ENCODE measurements at regions not wholly inside any gene's neighbourhood (a gene's known extent, or its start where the extent isn't known, plus 50 kb on each side); places are given as distances from the start of the nearest gene placed in this dataset.

DNA sequence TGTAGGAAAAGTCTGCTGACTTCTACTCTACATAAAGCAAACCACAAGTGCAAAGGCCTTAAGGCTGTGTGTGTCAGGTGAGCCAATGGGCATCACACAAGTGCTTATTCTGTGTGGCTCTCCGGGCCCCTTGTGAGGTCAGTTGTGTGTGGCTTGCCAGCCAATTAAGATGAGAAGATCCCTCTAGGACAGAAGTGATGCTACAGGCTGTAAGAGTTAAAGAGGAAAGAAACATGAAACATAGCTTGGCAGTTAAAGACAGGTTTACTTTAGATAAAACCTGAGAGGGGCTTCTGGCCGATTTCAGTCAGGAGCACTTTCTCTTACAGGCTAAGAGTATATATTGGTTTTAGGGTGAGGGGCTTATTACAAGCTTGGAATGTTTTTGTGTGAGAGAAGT is 242.4 kb downstream of the NFATC2 start:
- Histone ChIP-seq H3K4me2 (no peak overlapping the region), H3K27ac (ENCODE audit: low read depth in 2 of 2, low read length in 1 of 2) (peak overlapping the region in 1 of 2 experiments; percentile 51; a peak in 1 of 4 replicates), H3K79me2 (ENCODE audit: insufficient read depth) (no peaks in the 10 kb centered on the region), H4K20me1 (ENCODE audit: insufficient read depth) (no peaks in the 10 kb centered on the region), H3K4me3 (ENCODE audit: low read depth in 2 of 2, low read length in 1 of 2) (no peak overlapping the region), H3K36me3 (replicated peaks in 1 of 2; ENCODE audit: control insufficient read depth in 1 of 2, insufficient read depth in 2 of 2, low read length in 1 of 2) (no peaks in the 10 kb centered on the region), H3F3A (replicated peaks; ENCODE audit: insufficient read depth) (no peaks in the 10 kb centered on the region), H3K9me3 (peaks cover 6% of the 10 kb centered on the region; the same call in 1 of the 2 replicates), H3K9ac (no peak overlapping the region), H3K9me2 (no peaks in the 10 kb centered on the region), H3K27me3 (ENCODE audit: insufficient read depth) (no peaks in the 10 kb centered on the region), H2AFZ (ENCODE audit: low read depth) (no peak overlapping the region), H3K4me1 (ENCODE audit: control insufficient read depth in 1 of 2, insufficient read depth in 2 of 2, low read depth in 1 of 2, low read length in 1 of 2) (peaks cover 0 to 9% of the 10 kb centered on the region in 2 experiments; a peak in 1 of 4 replicates)
- TF ChIP-seq, protein P1, sequence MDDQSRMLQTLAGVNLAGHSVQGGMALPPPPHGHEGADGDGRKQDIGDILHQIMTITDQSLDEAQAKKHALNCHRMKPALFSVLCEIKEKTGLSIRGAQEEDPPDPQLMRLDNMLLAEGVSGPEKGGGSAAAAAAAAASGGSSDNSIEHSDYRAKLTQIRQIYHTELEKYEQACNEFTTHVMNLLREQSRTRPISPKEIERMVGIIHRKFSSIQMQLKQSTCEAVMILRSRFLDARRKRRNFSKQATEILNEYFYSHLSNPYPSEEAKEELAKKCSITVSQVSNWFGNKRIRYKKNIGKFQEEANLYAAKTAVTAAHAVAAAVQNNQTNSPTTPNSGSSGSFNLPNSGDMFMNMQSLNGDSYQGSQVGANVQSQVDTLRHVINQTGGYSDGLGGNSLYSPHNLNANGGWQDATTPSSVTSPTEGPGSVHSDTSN (IDR thresholded peaks at IDR 0.05) = no peak
- TF ChIP-seq NRF1 (IDR thresholded peaks at IDR 0.05; ENCODE audit: low read depth, low read length) = no peak
- TF ChIP-seq MXI1 (IDR thresholded peaks at IDR 0.05; ENCODE audit: low read depth, low read length) = no peak
- TF ChIP-seq, protein P2, sequence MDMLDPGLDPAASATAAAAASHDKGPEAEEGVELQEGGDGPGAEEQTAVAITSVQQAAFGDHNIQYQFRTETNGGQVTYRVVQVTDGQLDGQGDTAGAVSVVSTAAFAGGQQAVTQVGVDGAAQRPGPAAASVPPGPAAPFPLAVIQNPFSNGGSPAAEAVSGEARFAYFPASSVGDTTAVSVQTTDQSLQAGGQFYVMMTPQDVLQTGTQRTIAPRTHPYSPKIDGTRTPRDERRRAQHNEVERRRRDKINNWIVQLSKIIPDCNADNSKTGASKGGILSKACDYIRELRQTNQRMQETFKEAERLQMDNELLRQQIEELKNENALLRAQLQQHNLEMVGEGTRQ (IDR thresholded peaks at IDR 0.05; ENCODE audit: borderline replicate concordance, low read depth, low read length) = no peak
- TF ChIP-seq FOXM1 (IDR thresholded peaks at IDR 0.05; ENCODE audit: low read depth) = no peak
- TF ChIP-seq MEF2A (IDR thresholded peaks at IDR 0.05; ENCODE audit: borderline replicate concordance, low read depth) = no peak
- ChIA-PET POLR2A (no interaction called here), CTCF (interaction anchor here (1.1 to 2.1 kb wide), 5 partner anchors 10 to 313 kb away, joined by 3 to 16 read pairs (median 5); no protein-coding TSS in a partner anchor)
- DNase-seq = no peak
- 15% methylated on average over 2 of the region's 2 CpGs for WGBS (ENCODE audit: low lambda C conversion rate)

DNA sequence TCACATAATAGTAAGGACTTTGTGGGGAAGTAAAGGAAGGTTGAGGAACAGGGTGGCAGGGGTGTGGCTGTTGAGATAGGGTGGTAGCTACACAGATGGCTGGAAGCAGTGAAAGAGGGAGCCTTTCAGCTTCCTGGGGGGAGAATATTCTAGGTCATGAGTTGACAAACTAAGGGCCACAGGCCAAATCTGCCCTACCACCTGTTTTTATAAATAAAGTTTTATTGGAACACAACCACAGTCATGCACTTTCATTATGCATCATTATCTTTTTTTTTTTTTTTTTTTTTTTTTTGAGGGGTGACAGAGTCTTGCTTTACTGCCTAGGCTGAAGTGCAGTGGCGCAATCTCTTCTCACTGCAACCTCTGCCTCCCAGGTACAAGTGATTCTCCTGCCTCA is 243.1 kb downstream of the NFATC2 start:
- Histone ChIP-seq H3K4me2 (no peak overlapping the region), H3K27ac (ENCODE audit: low read depth in 2 of 2, low read length in 1 of 2) (no peak overlapping the region), H4K20me1 (ENCODE audit: insufficient read depth) (no peaks in the 10 kb centered on the region), H3K4me3 (ENCODE audit: low read depth in 2 of 2, low read length in 1 of 2) (no peak overlapping the region), H3K9me2 (no peaks in the 10 kb centered on the region), H2AFZ (ENCODE audit: low read depth) (no peak overlapping the region), H3K27me3 (ENCODE audit: insufficient read depth) (no peaks in the 10 kb centered on the region), H3F3A (replicated peaks; ENCODE audit: insufficient read depth) (no peaks in the 10 kb centered on the region), H3K36me3 (replicated peaks in 1 of 2; ENCODE audit: control insufficient read depth in 1 of 2, insufficient read depth in 2 of 2, low read length in 1 of 2) (no peaks in the 10 kb centered on the region), H3K4me1 (ENCODE audit: control insufficient read depth in 1 of 2, insufficient read depth in 2 of 2, low read depth in 1 of 2, low read length in 1 of 2) (peaks cover 0 to 7% of the 10 kb centered on the region in 2 experiments; a peak in 1 of 4 replicates), H3K79me2 (ENCODE audit: insufficient read depth) (no peaks in the 10 kb centered on the region), H3K9ac (no peak overlapping the region), H3K9me3 (peaks cover 6% of the 10 kb centered on the region; the same call in 1 of the 2 replicates)
- DNase-seq = no peak
- ChIA-PET CTCF (interaction anchor here (1.0 to 1.7 kb wide), 2 partner anchors 306 to 318 kb away, joined by 3 to 4 read pairs; no protein-coding TSS in a partner anchor), POLR2A (no interaction called here)
- TF ChIP-seq FOSL2 (IDR thresholded peaks at IDR 0.05; ENCODE audit: borderline replicate concordance, low read depth) (no peak), YY1 (IDR thresholded peaks at IDR 0.05; ENCODE audit: low read depth) (no peak), RXRA (IDR thresholded peaks at IDR 0.05; ENCODE audit: borderline replicate concordance, low read depth) (no peak), RCOR1 (IDR thresholded peaks at IDR 0.05; ENCODE audit: low read length) (no peak), FOXM1 (IDR thresholded peaks at IDR 0.05; ENCODE audit: low read depth) (no peak), SIN3A (IDR thresholded peaks at IDR 0.05; ENCODE audit: borderline replicate concordance, low read depth, low read length) (no peak), RAD21 (IDR thresholded peaks at IDR 0.05; ENCODE audit: low read length) (no peak), NRF1 (IDR thresholded peaks at IDR 0.05; ENCODE audit: low read depth, low read length) (no peak), CHD2 (IDR thresholded peaks at IDR 0.05; ENCODE audit: low read length, partially characterized antibody) (no peak), MXI1 (IDR thresholded peaks at IDR 0.05; ENCODE audit: low read depth, low read length) (no peak), JUND (IDR thresholded peaks at IDR 0.05) (no peak), TCF12 (IDR thresholded peaks at IDR 0.05) (no peak), POLR2AphosphoS5 (IDR thresholded peaks at IDR 0.05; ENCODE audit: low read depth, low read length) (no peak), RFX5 (IDR thresholded peaks at IDR 0.05; ENCODE audit: low read length) (no peak)
- TF ChIP-seq, protein P1 (IDR thresholded peaks at IDR 0.05) = no peak
- TF ChIP-seq, protein P3, sequence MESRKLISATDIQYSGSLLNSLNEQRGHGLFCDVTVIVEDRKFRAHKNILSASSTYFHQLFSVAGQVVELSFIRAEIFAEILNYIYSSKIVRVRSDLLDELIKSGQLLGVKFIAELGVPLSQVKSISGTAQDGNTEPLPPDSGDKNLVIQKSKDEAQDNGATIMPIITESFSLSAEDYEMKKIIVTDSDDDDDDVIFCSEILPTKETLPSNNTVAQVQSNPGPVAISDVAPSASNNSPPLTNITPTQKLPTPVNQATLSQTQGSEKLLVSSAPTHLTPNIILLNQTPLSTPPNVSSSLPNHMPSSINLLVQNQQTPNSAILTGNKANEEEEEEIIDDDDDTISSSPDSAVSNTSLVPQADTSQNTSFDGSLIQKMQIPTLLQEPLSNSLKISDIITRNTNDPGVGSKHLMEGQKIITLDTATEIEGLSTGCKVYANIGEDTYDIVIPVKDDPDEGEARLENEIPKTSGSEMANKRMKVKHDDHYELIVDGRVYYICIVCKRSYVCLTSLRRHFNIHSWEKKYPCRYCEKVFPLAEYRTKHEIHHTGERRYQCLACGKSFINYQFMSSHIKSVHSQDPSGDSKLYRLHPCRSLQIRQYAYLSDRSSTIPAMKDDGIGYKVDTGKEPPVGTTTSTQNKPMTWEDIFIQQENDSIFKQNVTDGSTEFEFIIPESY (IDR thresholded peaks at IDR 0.05; ENCODE audit: borderline replicate concordance, low read depth) = no peak
- 33% methylated on average over 1 of the region's 1 CpG for WGBS (ENCODE audit: low lambda C conversion rate)

Measured in SK-N-SH (cell line).